Activated CD8-positive, alpha-beta T cell treated with anti-CD3 and anti-CD28 coated beads, Interleukin-2, amount 10 ng/mL, durations not matched to agents 7 days and 5 days (primary cell): ENCODE measurements at regions not wholly inside any gene's neighbourhood (a gene's known extent, or its start where the extent isn't known, plus 50 kb on each side); places are given as distances from the start of the nearest gene placed in this dataset.
"Not testable (repeated sequence)": the region's sequence is repeated elsewhere in the genome, so short reads cannot be mapped to it uniquely, and the experiment has no call there.

Source experiments
- ATAC-seq: fragments of 150-1000 bp; cut with Tn5 transposase; one replicate; pipeline ENCODE4 v1.10.0; 2021; ENCODE audit warnings: moderate library complexity
- CTCF ChIA-PET: fragments of 350-600 bp; sonication (Branson Sonifier 250); formaldehyde crosslinking; loops from one replicate; lab custom pipeline; 2021; ENCODE audit warnings: antibody characterized with exemption; lab: Charles Lee
- POLR2A ChIA-PET: fragments of 350-600 bp; sonication (Branson Sonifier 250); formaldehyde crosslinking; loops from one replicate; lab custom pipeline; 2021; ENCODE audit warnings: antibody characterized with exemption; lab: Charles Lee
- DNase-seq: peaks from one replicate; pipeline ENCODE4 v3.0.0-alpha.2; 2020
- H3K27ac Mint-ChIP-seq: one replicate; pipeline ENCODE4 v1.8.0; 2021; ENCODE audit warnings: mild to moderate bottlenecking, mixed read lengths
- H3K27me3 Mint-ChIP-seq: one replicate; pipeline ENCODE4 v1.8.0; 2021; ENCODE audit warnings: low read depth, mixed read lengths
- H3K36me3 Mint-ChIP-seq: one replicate; pipeline ENCODE4 v1.8.0; 2021; ENCODE audit warnings: low read depth, mixed read lengths
- H3K4me1 Mint-ChIP-seq: one replicate; pipeline ENCODE4 v1.8.0; 2021; ENCODE audit warnings: low read depth, mixed read lengths
- H3K4me3 Mint-ChIP-seq: one replicate; pipeline ENCODE4 v1.8.0; 2021; ENCODE audit warnings: mild to moderate bottlenecking, mixed read lengths
- H3K9me3 Mint-ChIP-seq: one replicate; pipeline ENCODE4 v1.8.0; 2022; ENCODE audit warnings: mixed read lengths; ENCODE audit not compliant: insufficient read depth

DNA sequence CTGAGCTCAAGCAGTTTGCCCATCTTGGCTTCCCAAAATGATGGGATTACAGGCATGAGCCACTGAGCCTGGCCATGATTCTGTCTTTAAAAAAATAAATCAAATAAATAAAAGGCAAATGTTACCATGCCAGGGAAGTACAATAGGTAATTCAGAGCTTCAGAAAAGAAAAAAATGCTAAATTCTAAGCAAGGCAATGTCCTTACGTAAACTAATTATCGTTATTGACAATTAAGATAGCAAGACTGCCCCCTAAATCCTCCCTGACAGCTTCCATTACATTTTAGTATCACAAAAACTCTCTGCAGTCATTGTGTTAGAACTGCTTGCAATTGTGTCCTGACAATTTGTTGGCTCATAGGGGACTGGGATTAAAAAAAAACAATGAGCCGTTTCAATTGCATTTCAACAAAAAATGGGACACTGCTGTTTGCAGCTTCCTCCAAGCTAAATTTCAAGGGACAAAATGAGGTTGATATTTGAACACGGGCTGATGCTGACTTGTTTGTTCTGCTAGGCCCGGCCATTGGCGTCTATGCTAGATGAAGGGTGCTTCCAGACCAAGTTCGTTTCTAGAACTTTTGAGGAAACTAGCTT lies 88.9 kb downstream of the MOGAT1 start:
- Mint-ChIP-seq H3K27me3 (peaks cover 13% of the 10 kb centered on the region), H3K36me3 (no peaks in the 10 kb centered on the region), H3K27ac (no peak overlapping the region), H3K4me3 (no peak overlapping the region), H3K9me3 (no peaks in the 10 kb centered on the region), H3K4me1 (peaks cover 6% of the 10 kb centered on the region)
- ATAC-seq = no peak
- ChIA-PET CTCF (interaction anchor here (0.8 to 1.5 kb wide), 3 partner anchors 37 to 179 kb away, joined by 3 read pairs; no protein-coding TSS in a partner anchor), POLR2A (no interaction called here)
- DNase-seq = no peak

- Mint-ChIP-seq H3K9me3 (no peaks in the 10 kb centered on the region), H3K36me3 (no peaks in the 10 kb centered on the region), H3K27me3 (peaks cover 13% of the 10 kb centered on the region), H3K4me3 (no peak overlapping the region), H3K27ac (no peak overlapping the region), H3K4me1 (no peaks in the 10 kb centered on the region)
- ChIA-PET POLR2A (no interaction called here), CTCF (no interaction called here)
- no peak for ATAC-seq
- no peak for DNase-seq
Measured at GRCh38 chr2:222761888-222762287, 90.4 kb downstream of the MOGAT1 start.

- Mint-ChIP-seq H3K4me1 (peaks cover 1% of the 10 kb centered on the region), H3K36me3 (no peaks in the 10 kb centered on the region), H3K27ac (no peak overlapping the region), H3K9me3 (no peaks in the 10 kb centered on the region), H3K27me3 (peaks cover 14% of the 10 kb centered on the region), H3K4me3 (no peak overlapping the region)
- POLR2A ChIA-PET = no interaction called here
- ATAC-seq (no peak), DNase-seq (no peak)
- CTCF ChIA-PET = no interaction called here
Measured at GRCh38 chr2:222762342-222762741, 90.9 kb downstream of the MOGAT1 start.

- H3K4me1 Mint-ChIP-seq, ATAC-seq, H3K36me3 Mint-ChIP-seq, H3K4me3 Mint-ChIP-seq, H3K27ac Mint-ChIP-seq, POLR2A ChIA-PET, DNase-seq, H3K9me3 Mint-ChIP-seq: not testable (repeated sequence)
- CTCF ChIA-PET = interaction anchor here (1.0 to 1.2 kb wide), 2 partner anchors 10 to 13 kb away, joined by 3 to 4 read pairs; no protein-coding TSS in a partner anchor
- peaks cover 30% of the 10 kb centered on the region for H3K27me3 Mint-ChIP-seq
Measured at GRCh38 chr2:222765883-222766282, 94.4 kb downstream of the MOGAT1 start.

GRCh38 chr2:222768019-222768418 lies 92.8 kb upstream of the ACSL3 start:
- H3K27me3 Mint-ChIP-seq = peaks cover 35% of the 10 kb centered on the region
- CTCF ChIA-PET = interaction anchor here (1.2 kb wide), 1 partner anchor 15 kb away, joined by 6 read pairs; no protein-coding TSS in a partner anchor
- ATAC-seq = not testable (repeated sequence)

GRCh38 chr2:222769446-222769845 lies 91.4 kb upstream of the ACSL3 start:
- Mint-ChIP-seq H3K4me1 (peaks cover 9% of the 10 kb centered on the region), H3K27ac (no peak overlapping the region), H3K4me3 (no peak overlapping the region), H3K9me3 (no peaks in the 10 kb centered on the region), H3K36me3 (no peaks in the 10 kb centered on the region), H3K27me3 (peaks cover 36% of the 10 kb centered on the region)
- ChIA-PET POLR2A (no interaction called here), CTCF (no interaction called here)
- ATAC-seq = no peak
- no peak for DNase-seq

More at GRCh38 chr2:222768019-222768418, 92.8 kb upstream of the ACSL3 start:
- H3K36me3 Mint-ChIP-seq, H3K4me1 Mint-ChIP-seq, H3K27ac Mint-ChIP-seq, H3K9me3 Mint-ChIP-seq, POLR2A ChIA-PET, H3K4me3 Mint-ChIP-seq, DNase-seq: not testable (repeated sequence)

DNA sequence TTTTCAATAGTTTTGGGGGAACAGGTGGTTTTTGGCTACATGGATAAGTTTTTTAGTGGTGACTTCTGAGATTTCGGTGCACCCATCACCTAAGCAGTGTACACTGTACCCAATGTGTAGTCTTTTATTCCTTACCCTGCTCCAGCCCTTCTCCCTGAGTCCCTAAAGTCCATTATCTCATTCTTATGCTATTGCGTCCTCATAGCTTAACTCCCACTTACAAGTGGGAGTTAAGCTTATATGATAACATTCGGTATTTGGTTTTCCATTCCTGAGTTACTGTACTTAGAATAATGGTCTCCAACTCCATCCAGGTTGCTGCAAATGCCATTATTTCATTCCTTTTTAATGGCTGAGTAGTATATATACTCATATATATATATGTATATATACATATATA lies 90.9 kb upstream of the ACSL3 start:
- CTCF ChIA-PET = no interaction called here
- no peak overlapping the region for H3K27ac Mint-ChIP-seq
- ATAC-seq = no peak
- no peak for DNase-seq
- no peak overlapping the region for H3K4me3 Mint-ChIP-seq
- peaks cover 38% of the 10 kb centered on the region for H3K27me3 Mint-ChIP-seq
- POLR2A ChIA-PET = no interaction called here
- no peaks in the 10 kb centered on the region for H3K36me3 Mint-ChIP-seq
- H3K4me1 Mint-ChIP-seq = peaks cover 9% of the 10 kb centered on the region
- H3K9me3 Mint-ChIP-seq = no peaks in the 10 kb centered on the region

- Mint-ChIP-seq H3K4me3 (no peak overlapping the region), H3K27ac (no peak overlapping the region), H3K9me3 (no peaks in the 10 kb centered on the region), H3K4me1 (peaks cover 9% of the 10 kb centered on the region), H3K36me3 (no peaks in the 10 kb centered on the region), H3K27me3 (peaks cover 37% of the 10 kb centered on the region)
- ATAC-seq = no peak
- ChIA-PET POLR2A (no interaction called here), CTCF (no interaction called here)
- no peak for DNase-seq
Measured at GRCh38 chr2:222771832-222772231, 89.0 kb upstream of the ACSL3 start.

DNA sequence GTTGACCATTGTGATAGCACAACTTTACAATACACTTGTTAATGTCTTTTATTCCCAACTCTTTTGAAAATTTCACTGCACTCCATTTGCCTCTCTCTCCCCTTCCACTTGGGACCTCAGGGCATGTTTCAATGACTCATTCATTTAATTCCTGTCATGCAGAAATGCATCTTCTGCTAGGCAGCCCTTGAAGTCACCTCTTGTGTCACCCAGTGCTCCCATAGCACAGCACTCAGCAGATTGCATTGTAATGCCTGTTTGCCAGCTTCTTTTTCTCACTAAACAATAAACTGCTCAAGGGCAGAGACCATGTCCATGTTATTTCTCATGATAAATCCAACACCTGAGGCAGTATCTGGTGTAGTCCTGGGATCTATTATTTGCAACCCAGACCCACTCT lies 85.9 kb upstream of the ACSL3 start:
- DNase-seq (no peak), ATAC-seq (no peak)
- Mint-ChIP-seq H3K36me3 (no peaks in the 10 kb centered on the region), H3K4me3 (no peak overlapping the region), H3K9me3 (no peaks in the 10 kb centered on the region), H3K27me3 (peaks cover 27% of the 10 kb centered on the region), H3K4me1 (no peaks in the 10 kb centered on the region), H3K27ac (no peak overlapping the region)
- CTCF ChIA-PET = interaction anchor here (1.5 kb wide), 1 partner anchor 67 kb away, joined by 3 read pairs; no protein-coding TSS in a partner anchor
- POLR2A ChIA-PET = no interaction called here

DNA sequence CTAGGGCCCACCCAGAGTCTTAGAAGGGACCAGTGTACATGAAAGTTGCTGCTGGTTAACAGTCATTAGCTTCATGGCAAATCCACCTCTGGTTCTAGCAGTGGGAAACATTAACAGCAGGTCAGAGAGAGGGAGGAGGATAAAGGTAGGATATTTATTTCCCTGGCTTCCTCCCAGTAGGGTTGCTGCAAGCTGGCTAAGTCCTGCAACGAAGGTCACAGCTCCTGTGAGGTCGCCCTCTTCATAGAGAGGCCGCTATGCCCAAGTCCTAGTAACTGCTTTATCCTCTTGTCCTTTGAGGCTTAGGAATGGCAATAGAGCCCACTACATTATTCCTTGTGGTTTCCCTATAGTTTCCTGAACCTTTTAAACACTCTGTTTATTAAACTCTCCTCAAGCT lies 84.0 kb upstream of the ACSL3 start:
- ChIA-PET CTCF (no interaction called here), POLR2A (no interaction called here)
- Mint-ChIP-seq H3K4me1 (no peaks in the 10 kb centered on the region), H3K27me3 (peaks cover 21% of the 10 kb centered on the region), H3K36me3 (no peaks in the 10 kb centered on the region), H3K9me3 (no peaks in the 10 kb centered on the region), H3K27ac (no peak overlapping the region), H3K4me3 (no peak overlapping the region)
- no peak for ATAC-seq
- DNase-seq = no peak

- no peak for ATAC-seq
- POLR2A ChIA-PET = no interaction called here
- H3K27me3 Mint-ChIP-seq = peaks cover 19% of the 10 kb centered on the region
Measured at GRCh38 chr2:222778400-222778799, 82.4 kb upstream of the ACSL3 start.

DNA sequence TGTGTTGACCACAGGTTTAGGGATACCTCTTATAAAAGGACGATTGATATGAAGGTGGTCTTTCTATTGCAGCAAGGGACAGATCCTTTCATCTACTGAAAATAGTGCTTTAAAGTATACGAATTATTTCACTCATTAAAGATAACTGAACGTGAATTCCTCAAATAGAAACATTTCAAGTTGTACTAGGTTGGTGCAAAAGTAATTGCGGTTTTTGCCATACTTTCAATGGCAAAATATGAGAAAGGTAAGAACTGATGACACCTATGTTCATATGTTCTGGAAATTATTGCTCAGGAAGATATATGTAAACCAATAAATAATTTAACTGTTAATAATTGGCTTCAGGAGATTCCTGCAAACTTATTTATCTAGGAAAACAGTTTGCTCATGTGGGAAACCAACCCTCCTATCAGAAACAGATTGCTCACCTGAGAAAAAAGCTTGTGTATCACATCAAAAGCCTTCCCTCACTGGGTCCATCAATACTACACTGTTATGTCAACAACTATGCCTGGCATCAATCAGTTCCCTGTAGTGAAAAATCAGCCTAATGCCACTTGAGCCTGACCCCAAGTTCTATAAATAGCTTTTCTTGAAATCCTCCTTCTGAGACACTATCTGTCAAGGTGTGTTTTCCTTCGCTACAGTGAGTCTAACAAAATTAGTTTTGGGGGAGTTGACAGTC lies 81.5 kb upstream of the ACSL3 start:
- H3K27me3 Mint-ChIP-seq = peaks cover 18% of the 10 kb centered on the region
- H3K4me1 Mint-ChIP-seq = no peaks in the 10 kb centered on the region
- POLR2A ChIA-PET = no interaction called here
- H3K9me3 Mint-ChIP-seq = no peaks in the 10 kb centered on the region
- no peak overlapping the region for H3K27ac Mint-ChIP-seq
- DNase-seq = no peak
- no peak overlapping the region for H3K4me3 Mint-ChIP-seq
- H3K36me3 Mint-ChIP-seq = no peaks in the 10 kb centered on the region
- CTCF ChIA-PET = interaction anchor here (1.1 kb wide), 1 partner anchor 124 kb away, joined by 3 read pairs; no protein-coding TSS in a partner anchor
- no peak for ATAC-seq

More at GRCh38 chr2:222778400-222778799, 82.4 kb upstream of the ACSL3 start:
- CTCF ChIA-PET = no interaction called here
- no peak overlapping the region for H3K4me3 Mint-ChIP-seq
- H3K27ac Mint-ChIP-seq = no peak overlapping the region
- H3K36me3 Mint-ChIP-seq = no peaks in the 10 kb centered on the region
- no peaks in the 10 kb centered on the region for H3K4me1 Mint-ChIP-seq
- H3K9me3 Mint-ChIP-seq = no peaks in the 10 kb centered on the region
- no peak for DNase-seq
